ENCODE measurements at regions not wholly inside any gene's neighbourhood (a gene's known extent, or its start where the extent isn't known, plus 50 kb on each side); places are given as distances from the start of the nearest gene placed in this dataset.

DNA sequence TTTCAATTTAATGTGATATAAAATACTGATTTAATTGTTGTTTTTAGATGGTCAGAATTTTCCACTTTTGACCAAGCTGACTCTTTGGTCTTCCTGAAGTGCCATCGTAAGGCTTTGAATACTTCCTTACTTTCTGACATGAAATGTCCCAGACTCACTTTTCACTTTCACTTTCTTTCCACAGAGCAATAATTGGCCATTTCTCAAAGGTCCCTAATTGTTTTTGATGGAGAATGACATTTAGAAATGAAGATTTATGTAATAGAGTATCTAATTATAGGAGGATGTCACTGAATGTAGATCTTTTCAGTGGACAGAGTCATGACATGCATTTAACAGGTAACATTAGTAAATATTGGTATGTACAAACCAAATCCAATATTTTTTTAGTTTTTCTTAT, 1141.6 kb downstream of the KCNT2 start:
- TF ChIP-seq, protein P1, sequence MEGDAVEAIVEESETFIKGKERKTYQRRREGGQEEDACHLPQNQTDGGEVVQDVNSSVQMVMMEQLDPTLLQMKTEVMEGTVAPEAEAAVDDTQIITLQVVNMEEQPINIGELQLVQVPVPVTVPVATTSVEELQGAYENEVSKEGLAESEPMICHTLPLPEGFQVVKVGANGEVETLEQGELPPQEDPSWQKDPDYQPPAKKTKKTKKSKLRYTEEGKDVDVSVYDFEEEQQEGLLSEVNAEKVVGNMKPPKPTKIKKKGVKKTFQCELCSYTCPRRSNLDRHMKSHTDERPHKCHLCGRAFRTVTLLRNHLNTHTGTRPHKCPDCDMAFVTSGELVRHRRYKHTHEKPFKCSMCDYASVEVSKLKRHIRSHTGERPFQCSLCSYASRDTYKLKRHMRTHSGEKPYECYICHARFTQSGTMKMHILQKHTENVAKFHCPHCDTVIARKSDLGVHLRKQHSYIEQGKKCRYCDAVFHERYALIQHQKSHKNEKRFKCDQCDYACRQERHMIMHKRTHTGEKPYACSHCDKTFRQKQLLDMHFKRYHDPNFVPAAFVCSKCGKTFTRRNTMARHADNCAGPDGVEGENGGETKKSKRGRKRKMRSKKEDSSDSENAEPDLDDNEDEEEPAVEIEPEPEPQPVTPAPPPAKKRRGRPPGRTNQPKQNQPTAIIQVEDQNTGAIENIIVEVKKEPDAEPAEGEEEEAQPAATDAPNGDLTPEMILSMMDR (IDR thresholded peaks at IDR 0.05) = no peak
- TF ChIP-seq POLR2A (IDR thresholded peaks at IDR 0.05) = no peak
